Common myeloid progenitor, CD34-positive (primary cell): ENCODE measurements at regions not wholly inside any gene's neighbourhood (a gene's known extent, or its start where the extent isn't known, plus 50 kb on each side); places are given as distances from the start of the nearest gene placed in this dataset.

Experiments
- CTCF ChIA-PET: fragments of 350-600 bp; sonication (Branson Sonifier 250); formaldehyde crosslinking; loops from one replicate; lab custom pipeline; 2021; ENCODE audit warnings: antibody characterized with exemption; lab: Charles Lee
- POLR2A ChIA-PET: fragments of 350-600 bp; sonication (Branson Sonifier 250); formaldehyde crosslinking; loops from one replicate; lab custom pipeline; 2021; ENCODE audit warnings: antibody characterized with exemption; lab: Charles Lee
- DNase-seq, 3 donors: peaks; one replicate each; pipeline versions ENCODE4 v3.0.0 to v3.0.0-alpha.2; 2013
- H3K27ac ChIP-seq, 2 experiments: 1 replicate in 1 of 2; 2 replicates in 1 of 2; pipeline ENCODE4 v1.7.0; 2013; ENCODE audit warnings: inconsistent platforms in 2 of 2, low read length in 2 of 2, mild to moderate bottlenecking in 2 of 2, low read depth in 1 of 2, moderate library complexity in 1 of 2; ENCODE audit not compliant: severe bottlenecking in 2 of 2, insufficient read depth in 1 of 2, poor library complexity in 1 of 2
- H3K27me3 ChIP-seq, 5 experiments: replicated peaks in 2 of 5; 1 replicate in 3 of 5; 2 replicates in 2 of 5; pipeline versions ENCODE4 v1.6.1 to v1.7.0; 2013; ENCODE audit warnings: low read length in 4 of 5, mild to moderate bottlenecking in 2 of 5, moderate library complexity in 2 of 5, inconsistent platforms in 1 of 5; ENCODE audit not compliant: insufficient read depth in 5 of 5, control insufficient read depth in 4 of 5
- H3K36me3 ChIP-seq, 4 experiments: 1 replicate in 2 of 4; 2 replicates in 2 of 4; pipeline versions ENCODE4 v1.6.1 to v1.7.0; 2013; ENCODE audit warnings: low read length in 3 of 4, control low read depth in 1 of 4, mild to moderate bottlenecking in 1 of 4; ENCODE audit not compliant: control insufficient read depth in 4 of 4, insufficient read depth in 4 of 4
- H3K4me1 ChIP-seq, 4 experiments: 1 replicate in 3 of 4; 2 replicates in 1 of 4; pipeline versions ENCODE4 v1.6.1 to v1.7.1; 2013; ENCODE audit warnings: low read length in 3 of 4, mild to moderate bottlenecking in 3 of 4, control low read depth in 1 of 4, inconsistent platforms in 1 of 4, moderate library complexity in 1 of 4; ENCODE audit not compliant: control insufficient read depth in 4 of 4, insufficient read depth in 4 of 4; ENCODE audit errors: control extremely low read depth in 1 of 4
- H3K4me3 ChIP-seq, 7 experiments: 1 replicate in 4 of 7; 2 replicates in 3 of 7; pipeline versions ENCODE4 v1.5.1 to v1.7.0; 2013; ENCODE audit warnings: mild to moderate bottlenecking in 7 of 7, low read length in 6 of 7, moderate library complexity in 6 of 7, inconsistent platforms in 2 of 7, low read depth in 2 of 7, control low read depth in 1 of 7; ENCODE audit not compliant: insufficient read depth in 4 of 7, control insufficient read depth in 1 of 7; ENCODE audit errors: extremely low read depth in 1 of 7
- H3K9me3 ChIP-seq, 5 experiments: 1 replicate in 4 of 5; 2 replicates in 1 of 5; pipeline versions ENCODE4 v1.6.1 to v1.7.1; 2013; ENCODE audit warnings: low read length in 4 of 5, mild to moderate bottlenecking in 2 of 5, inconsistent platforms in 1 of 5, low read depth in 1 of 5, moderate library complexity in 1 of 5; ENCODE audit not compliant: control insufficient read depth in 4 of 5, insufficient read depth in 2 of 5; ENCODE audit errors: control extremely low read depth in 1 of 5
- WGBS: methylation state at CpG from one replicate; pipeline ENCODE4 v1.1.5; 2013; ENCODE audit not compliant: insufficient coverage; 5-methylcytosine and 5-hydroxymethylcytosine counted together

DNA sequence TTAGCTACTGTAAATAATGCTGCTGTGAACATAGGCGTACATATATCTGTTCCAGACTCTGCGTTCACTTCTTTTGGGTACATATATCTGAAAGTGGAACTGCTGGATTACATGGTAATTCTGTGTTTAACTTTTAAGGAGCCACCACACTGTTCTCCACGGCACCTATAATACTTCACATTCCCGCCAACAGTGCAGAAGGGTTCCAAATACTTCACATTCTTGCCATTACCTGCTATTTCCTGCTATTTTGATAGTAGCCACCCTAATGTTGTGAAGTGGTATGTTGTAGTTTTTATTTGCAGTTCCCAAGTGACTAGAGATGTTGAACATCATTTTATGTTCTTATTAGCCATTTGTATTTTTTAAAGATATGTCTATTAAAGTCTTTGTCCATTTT, 377.4 kb upstream of the SLC10A2 start:
- no peak overlapping the region for H3K4me3 ChIP-seq
- no peak overlapping the region for H3K27ac ChIP-seq
- H3K27me3 ChIP-seq = no peaks in the 10 kb centered on the region
- WGBS = 100% methylated on average over 1 of the region's 4 CpGs
- POLR2A ChIA-PET = no interaction called here
- H3K36me3 ChIP-seq = no peaks in the 10 kb centered on the region
- no peaks in the 10 kb centered on the region for H3K9me3 ChIP-seq
- CTCF ChIA-PET = no interaction called here
- no peak for DNase-seq
- no peaks in the 10 kb centered on the region for H3K4me1 ChIP-seq

- no peaks in the 10 kb centered on the region for H3K9me3 ChIP-seq
- ChIA-PET POLR2A (no interaction called here), CTCF (no interaction called here)
- no CpG with 5 or more reads among the region's 1 CpG for WGBS
- no peak overlapping the region for H3K27ac ChIP-seq
- no peak for DNase-seq
- H3K27me3 ChIP-seq = no peaks in the 10 kb centered on the region
- H3K36me3 ChIP-seq = no peaks in the 10 kb centered on the region
- H3K4me1 ChIP-seq = no peaks in the 10 kb centered on the region
- H3K4me3 ChIP-seq = no peak overlapping the region
These were observed 371.4 kb upstream of the SLC10A2 start for GRCh38 chr13:103437651-103438050.

GRCh38 chr13:103436057-103436654, 369.9 kb upstream of the SLC10A2 start:
- Histone ChIP-seq H3K27me3 (no peaks in the 10 kb centered on the region), H3K27ac (no peak overlapping the region), H3K36me3 (no peaks in the 10 kb centered on the region), H3K4me1 (peaks cover 0 to 3% (median 0%) of the 10 kb centered on the region in 4 experiments), H3K4me3 (no peak overlapping the region), H3K9me3 (no peaks in the 10 kb centered on the region)
- 86% methylated on average over 9 of the region's 10 CpGs for WGBS
- ChIA-PET CTCF (no interaction called here), POLR2A (no interaction called here)
- DNase-seq = no peak

DNA sequence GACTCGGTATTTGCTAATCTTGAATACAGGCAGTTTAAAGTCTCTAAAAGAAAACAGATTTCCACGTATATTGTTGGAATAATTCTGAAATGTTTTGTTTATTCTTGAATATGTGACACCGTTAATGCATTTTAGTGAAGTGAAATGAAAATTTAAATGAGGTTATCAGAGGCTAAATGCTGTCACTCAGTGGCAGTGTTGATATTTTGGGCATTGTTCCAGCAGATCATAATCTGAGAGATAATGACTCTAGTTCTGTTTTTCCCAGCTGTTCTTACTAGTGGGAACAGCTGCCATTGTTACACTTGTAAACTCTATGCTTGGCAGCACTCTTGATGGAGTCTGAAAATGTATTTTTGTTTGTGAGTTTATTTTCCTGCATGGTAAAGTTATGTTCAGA, 365.6 kb upstream of the SLC10A2 start:
- Histone ChIP-seq H3K4me3 (no peak overlapping the region), H3K4me1 (peaks cover 0 to 3% (median 0%) of the 10 kb centered on the region in 4 experiments), H3K9me3 (peaks cover 0 to 7% (median 0%) of the 10 kb centered on the region in 5 experiments), H3K27me3 (no peaks in the 10 kb centered on the region), H3K36me3 (no peaks in the 10 kb centered on the region), H3K27ac (no peak overlapping the region)
- WGBS = 50% methylated on average over 2 of the region's 3 CpGs
- ChIA-PET CTCF (interaction anchor here (0.5 kb wide), 1 partner anchor 475 kb away, joined by 3 read pairs; no protein-coding TSS in a partner anchor), POLR2A (no interaction called here)
- peak in 2 of 3 donors; percentile 14 to 44 for DNase-seq

GRCh38 chr13:103430368-103430767, 364.2 kb upstream of the SLC10A2 start:
- POLR2A ChIA-PET = no interaction called here
- CTCF ChIA-PET = no interaction called here

GRCh38 chr13:103410002-103410401, 343.8 kb upstream of the SLC10A2 start:
- POLR2A ChIA-PET = no interaction called here
- Histone ChIP-seq H3K9me3 (no peaks in the 10 kb centered on the region), H3K4me3 (no peak overlapping the region), H3K36me3 (no peaks in the 10 kb centered on the region), H3K4me1 (peaks cover 0 to 5% (median 1%) of the 10 kb centered on the region in 4 experiments), H3K27ac (no peak overlapping the region), H3K27me3 (no peaks in the 10 kb centered on the region)
- CTCF ChIA-PET = no interaction called here
- DNase-seq = no peak
- WGBS = 88% methylated on average over 2 of the region's 4 CpGs

More at GRCh38 chr13:103430368-103430767, 364.2 kb upstream of the SLC10A2 start:
- Histone ChIP-seq H3K4me3 (no peak overlapping the region), H3K27me3 (no peaks in the 10 kb centered on the region), H3K9me3 (peaks cover 0 to 7% (median 0%) of the 10 kb centered on the region in 5 experiments), H3K4me1 (peaks cover 0 to 3% (median 0%) of the 10 kb centered on the region in 4 experiments), H3K27ac (no peak overlapping the region), H3K36me3 (no peaks in the 10 kb centered on the region)
- no CpG with 5 or more reads among the region's 4 CpGs for WGBS
- no peak for DNase-seq

DNA sequence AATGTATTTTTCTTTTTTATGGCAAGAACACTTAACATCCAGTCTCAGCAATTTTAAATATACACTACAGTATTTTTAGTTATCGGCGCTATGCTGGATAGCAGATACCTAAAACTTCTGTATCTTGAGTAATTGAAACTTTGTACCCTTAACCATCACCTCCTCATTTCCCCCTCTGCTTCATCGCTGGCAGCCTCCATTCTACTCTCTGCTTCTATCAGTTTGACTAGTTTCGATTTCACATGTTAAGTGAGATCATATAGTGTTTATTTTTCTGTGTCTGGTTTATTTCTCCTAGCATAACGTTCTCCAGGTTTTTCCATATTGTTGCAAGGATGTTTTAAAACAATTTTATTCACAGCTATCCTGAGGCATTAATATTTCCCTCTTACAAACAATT, 340.8 kb upstream of the SLC10A2 start:
- no peaks in the 10 kb centered on the region for H3K27me3 ChIP-seq
- no peaks in the 10 kb centered on the region for H3K36me3 ChIP-seq
- H3K4me1 ChIP-seq = no peaks in the 10 kb centered on the region
- 85% methylated on average over 2 of the region's 5 CpGs for WGBS
- no peak for DNase-seq
- CTCF ChIA-PET = no interaction called here
- no peaks in the 10 kb centered on the region for H3K9me3 ChIP-seq
- no peak overlapping the region for H3K27ac ChIP-seq
- H3K4me3 ChIP-seq = no peak overlapping the region
- POLR2A ChIA-PET = no interaction called here
